Vagina (tissue), 2 donors: ENCODE measurements at regions not wholly inside any gene's neighbourhood (a gene's known extent, or its start where the extent isn't known, plus 50 kb on each side); places are given as distances from the start of the nearest gene placed in this dataset.
"Not testable (repeated sequence)": the region's sequence is repeated elsewhere in the genome, so short reads cannot be mapped to it uniquely, and the experiment has no call there.

Experiments
- DNase-seq, 2 donors: peaks; one replicate each; pipeline ENCODE4 v3.0.0-alpha.2; 2017; ENCODE audit errors: extremely low spot score in 2 of 2
- H3K27ac ChIP-seq: fragments of 200-600 bp; sonication (generic); one replicate; pipeline ENCODE4 v1.5.1; 2019
- H3K27me3 ChIP-seq: fragments of 200-600 bp; sonication (generic); one replicate; pipeline ENCODE4 v1.5.1; 2019
- H3K36me3 ChIP-seq, 2 donors: fragments of 200-600 bp; sonication (generic); one replicate each; pipeline ENCODE4 v1.5.1; 2017 to 2019
- H3K4me1 ChIP-seq: fragments of 200-600 bp; sonication (generic); one replicate; pipeline ENCODE4 v1.5.1; 2019
- H3K4me3 ChIP-seq, 2 donors: fragments of 200-600 bp; sonication (generic); 1 replicate in 1 of 2; 2 replicates in 1 of 2; pipeline ENCODE4 v1.5.1; 2016 to 2019
- H3K9me3 ChIP-seq: fragments of 200-600 bp; sonication (generic); one replicate; pipeline ENCODE4 v1.5.1; 2019
- POLR2A ChIP-seq, 2 donors: fragments of 450-650 bp; IDR thresholded peaks; one replicate each; pipeline ENCODE4 v1.6.1; 2017; ENCODE audit warnings: antibody characterized with exemption in 2 of 2, mild to moderate bottlenecking in 2 of 2, moderate library complexity in 2 of 2
- POLR2AphosphoS5 ChIP-seq, 2 donors: sonication (generic); formaldehyde crosslinking; IDR thresholded peaks; one replicate each; pipeline ENCODE4 v1.9.0; 2017; ENCODE audit warnings: antibody characterized with exemption in 2 of 2, mild to moderate bottlenecking in 2 of 2, low read depth in 1 of 2; ENCODE audit not compliant: insufficient read depth in 1 of 2
- intact Hi-C: fragments of 100-400 bp; cut with DNase I; formaldehyde crosslinking; loops from one replicate; pipeline ENCODE4 v1.15.1; 2023
- TF ChIP-seq, protein P1 (sequence below), 3 experiments: fragments of 450-650 bp in 2 of 3; fragments of 200-600 bp in 1 of 3; sonication (generic) in 1 of 3; IDR thresholded peaks; one replicate each; pipeline ENCODE4 v1.5.1; 2017 to 2019; ENCODE audit warnings: antibody characterized with exemption in 3 of 3, mild to moderate bottlenecking in 2 of 3, moderate library complexity in 2 of 3

DNA sequence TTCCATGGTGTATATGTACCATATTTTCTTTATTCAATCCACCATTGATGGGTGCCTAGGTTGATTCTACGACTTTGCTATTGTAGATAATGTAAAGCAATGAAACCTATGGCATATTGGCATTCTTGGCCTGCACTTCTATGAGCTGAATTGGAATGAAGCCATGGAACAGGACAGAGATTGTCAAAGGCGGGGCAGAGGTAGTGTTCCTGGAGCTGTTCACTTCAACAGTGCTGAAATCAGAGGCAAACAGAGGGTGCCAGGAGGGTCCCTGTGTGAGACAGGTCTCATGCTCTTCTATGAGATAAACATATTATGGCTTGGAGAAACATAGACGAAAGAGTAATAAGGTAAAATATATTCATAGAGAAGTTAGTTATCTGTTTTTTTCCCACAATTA lies 342.6 kb upstream of the VCX start:
- intact Hi-C loops, result no loop called here
- H3K27me3 ChIP-seq, result no peaks in the 10 kb centered on the region
- no peak overlapping the region for H3K4me3 ChIP-seq
- H3K9me3 ChIP-seq, result no peaks in the 10 kb centered on the region
- H3K27ac ChIP-seq, result no peak overlapping the region
- TF ChIP-seq, protein P1, sequence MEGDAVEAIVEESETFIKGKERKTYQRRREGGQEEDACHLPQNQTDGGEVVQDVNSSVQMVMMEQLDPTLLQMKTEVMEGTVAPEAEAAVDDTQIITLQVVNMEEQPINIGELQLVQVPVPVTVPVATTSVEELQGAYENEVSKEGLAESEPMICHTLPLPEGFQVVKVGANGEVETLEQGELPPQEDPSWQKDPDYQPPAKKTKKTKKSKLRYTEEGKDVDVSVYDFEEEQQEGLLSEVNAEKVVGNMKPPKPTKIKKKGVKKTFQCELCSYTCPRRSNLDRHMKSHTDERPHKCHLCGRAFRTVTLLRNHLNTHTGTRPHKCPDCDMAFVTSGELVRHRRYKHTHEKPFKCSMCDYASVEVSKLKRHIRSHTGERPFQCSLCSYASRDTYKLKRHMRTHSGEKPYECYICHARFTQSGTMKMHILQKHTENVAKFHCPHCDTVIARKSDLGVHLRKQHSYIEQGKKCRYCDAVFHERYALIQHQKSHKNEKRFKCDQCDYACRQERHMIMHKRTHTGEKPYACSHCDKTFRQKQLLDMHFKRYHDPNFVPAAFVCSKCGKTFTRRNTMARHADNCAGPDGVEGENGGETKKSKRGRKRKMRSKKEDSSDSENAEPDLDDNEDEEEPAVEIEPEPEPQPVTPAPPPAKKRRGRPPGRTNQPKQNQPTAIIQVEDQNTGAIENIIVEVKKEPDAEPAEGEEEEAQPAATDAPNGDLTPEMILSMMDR (IDR thresholded peaks at IDR 0.05), result no peak
- no peak for TF ChIP-seq POLR2AphosphoS5 (IDR thresholded peaks at IDR 0.05; ENCODE audit: insufficient read depth in 1 of 2, low read depth in 1 of 2)
- TF ChIP-seq POLR2A (IDR thresholded peaks at IDR 0.05), result no peak
- no peak for DNase-seq
- no peaks in the 10 kb centered on the region for H3K4me1 ChIP-seq
- H3K36me3 ChIP-seq, result no peaks in the 10 kb centered on the region

DNA sequence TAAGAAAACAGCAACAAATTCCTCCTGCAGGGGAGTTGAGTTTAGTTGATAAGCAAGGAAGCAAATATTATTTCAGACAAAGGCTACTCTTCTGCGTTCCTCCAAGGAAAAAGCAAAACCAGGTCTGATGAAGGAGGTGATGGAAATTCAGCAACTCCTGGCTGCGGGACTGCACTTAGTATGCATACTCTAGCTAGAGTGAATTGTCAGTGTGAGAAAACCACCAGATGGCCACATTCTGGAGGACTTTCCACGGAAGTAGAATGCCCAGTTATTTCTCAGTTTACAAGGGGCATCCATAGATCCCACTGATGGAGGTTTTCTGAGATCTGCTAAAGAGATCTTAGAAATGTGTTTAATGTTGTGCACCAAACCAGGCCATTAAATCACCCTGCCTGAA lies 338.6 kb upstream of the PUDP start:
- Histone ChIP-seq H3K4me1 (no peaks in the 10 kb centered on the region), H3K27me3 (no peaks in the 10 kb centered on the region), H3K27ac (no peak overlapping the region), H3K9me3 (no peaks in the 10 kb centered on the region), H3K4me3 (no peak overlapping the region), H3K36me3 (no peaks in the 10 kb centered on the region)
- DNase-seq, result no peak
- TF ChIP-seq, protein P1 (IDR thresholded peaks at IDR 0.05), result no peak
- TF ChIP-seq POLR2A (IDR thresholded peaks at IDR 0.05) (no peak), POLR2AphosphoS5 (IDR thresholded peaks at IDR 0.05; ENCODE audit: insufficient read depth in 1 of 2, low read depth in 1 of 2) (no peak)
- intact Hi-C loops, result no loop called here

DNA sequence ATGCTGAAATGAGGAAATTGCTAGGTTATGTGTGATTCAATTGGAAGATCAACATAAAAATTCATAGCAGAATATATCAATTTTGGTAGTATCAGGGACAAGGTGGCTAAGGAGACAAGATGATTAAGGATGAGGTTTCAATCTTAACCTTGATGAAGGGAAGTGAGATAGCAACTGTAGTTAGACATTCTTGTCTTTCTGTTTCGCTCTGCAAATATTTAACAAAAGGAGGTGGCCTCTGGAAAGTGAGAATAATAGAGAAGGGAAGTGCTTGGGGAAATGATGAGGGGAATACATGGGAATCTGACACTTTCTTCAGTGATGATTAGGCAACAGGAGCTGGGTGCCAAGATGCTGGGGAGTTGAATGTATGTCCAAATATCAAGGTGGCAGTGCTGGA lies 337.1 kb upstream of the PUDP start:
- no peak for DNase-seq
- intact Hi-C loops, result no loop called here
- no peaks in the 10 kb centered on the region for H3K36me3 ChIP-seq
- no peak overlapping the region for H3K27ac ChIP-seq
- TF ChIP-seq POLR2A (IDR thresholded peaks at IDR 0.05) (no peak), POLR2AphosphoS5 (IDR thresholded peaks at IDR 0.05; ENCODE audit: insufficient read depth in 1 of 2, low read depth in 1 of 2) (no peak)
- TF ChIP-seq, protein P1 (IDR thresholded peaks at IDR 0.05), result no peak
- no peaks in the 10 kb centered on the region for H3K9me3 ChIP-seq
- H3K4me3 ChIP-seq, result no peak overlapping the region
- H3K4me1 ChIP-seq, result no peaks in the 10 kb centered on the region
- H3K27me3 ChIP-seq, result no peaks in the 10 kb centered on the region

DNA sequence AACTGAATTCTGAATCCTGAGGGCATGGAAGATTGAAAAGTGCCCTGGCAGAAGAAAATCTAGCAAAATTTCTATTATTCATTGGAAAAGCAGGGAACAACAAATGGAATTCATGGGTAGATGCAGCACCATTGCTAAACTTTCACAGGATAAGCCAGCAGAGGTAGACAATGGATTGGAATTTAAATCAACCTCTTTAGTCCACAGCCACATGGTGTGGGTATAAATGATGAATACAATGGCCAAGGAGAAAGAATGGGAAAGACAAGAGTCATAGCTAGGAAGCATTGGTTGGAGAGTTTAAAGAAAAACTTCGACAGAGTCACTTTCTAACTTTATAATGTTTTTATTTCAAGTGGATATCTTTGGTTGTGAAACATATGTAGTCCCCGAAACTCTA lies 332.8 kb upstream of the PUDP start:
- Histone ChIP-seq H3K4me1 (no peaks in the 10 kb centered on the region), H3K9me3 (no peaks in the 10 kb centered on the region), H3K4me3 (no peak overlapping the region), H3K36me3 (no peaks in the 10 kb centered on the region), H3K27me3 (no peaks in the 10 kb centered on the region), H3K27ac (no peak overlapping the region)
- intact Hi-C loops, result no loop called here
- DNase-seq, result no peak
- TF ChIP-seq, protein P1 (IDR thresholded peaks at IDR 0.05), result no peak
- TF ChIP-seq POLR2A (IDR thresholded peaks at IDR 0.05), result no peak
- TF ChIP-seq POLR2AphosphoS5 (IDR thresholded peaks at IDR 0.05; ENCODE audit: insufficient read depth in 1 of 2, low read depth in 1 of 2), result no peak

DNA sequence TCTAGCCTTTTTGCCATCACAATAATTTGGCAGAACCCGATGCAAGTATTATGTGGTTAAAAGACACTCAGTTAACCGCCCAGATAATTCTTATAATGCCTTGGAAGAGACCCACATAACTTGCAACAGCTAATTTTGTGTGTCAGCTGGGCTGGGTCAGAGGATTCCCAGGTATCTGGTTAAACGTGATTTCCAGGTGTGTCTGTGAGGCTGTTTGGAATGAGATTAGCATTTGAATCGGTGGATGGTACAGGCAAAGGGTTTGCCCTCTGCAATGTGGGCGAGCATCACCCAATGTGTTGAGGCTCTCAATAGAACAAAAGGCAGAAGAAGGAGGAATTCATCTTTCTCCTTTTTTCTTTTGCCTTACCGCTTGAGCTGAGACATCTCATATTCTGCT lies 314.2 kb upstream of the PUDP start:
- H3K4me1 ChIP-seq, result no peaks in the 10 kb centered on the region
- H3K4me3 ChIP-seq, result no peak overlapping the region
- DNase-seq, result no peak
- no peaks in the 10 kb centered on the region for H3K36me3 ChIP-seq
- H3K9me3 ChIP-seq, result no peaks in the 10 kb centered on the region
- no peak overlapping the region for H3K27ac ChIP-seq
- H3K27me3 ChIP-seq, result no peaks in the 10 kb centered on the region
- TF ChIP-seq, protein P1 (IDR thresholded peaks at IDR 0.05), result no peak
- TF ChIP-seq POLR2A (IDR thresholded peaks at IDR 0.05), result no peak
- no peak for TF ChIP-seq POLR2AphosphoS5 (IDR thresholded peaks at IDR 0.05; ENCODE audit: insufficient read depth in 1 of 2, low read depth in 1 of 2)
- intact Hi-C loops, result no loop called here

DNA sequence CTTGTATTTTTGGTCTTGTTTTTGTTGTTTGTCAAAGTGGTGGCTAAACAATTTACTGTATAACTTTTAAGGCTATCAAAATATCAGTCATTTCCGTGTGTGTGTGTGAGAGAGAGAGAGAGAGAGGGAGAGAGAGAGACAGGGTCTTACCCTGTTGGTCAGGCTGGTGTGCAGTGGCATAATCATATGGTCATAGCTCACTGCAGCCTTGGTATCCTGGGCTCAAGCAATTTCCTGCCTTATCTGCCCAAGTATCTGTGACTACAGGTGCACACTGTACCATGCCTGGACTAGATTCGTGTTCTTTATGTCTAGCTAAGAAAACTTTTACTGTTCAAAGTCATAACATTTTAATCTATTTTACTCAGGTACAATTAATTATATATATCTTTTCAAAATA lies 313.1 kb upstream of the PUDP start:
- H3K9me3 ChIP-seq, H3K4me3 ChIP-seq, H3K27ac ChIP-seq, H3K27me3 ChIP-seq, DNase-seq, H3K4me1 ChIP-seq, intact Hi-C loops, H3K36me3 ChIP-seq: not testable (repeated sequence)
